ENCODE measurements at regions not wholly inside any gene's neighbourhood (a gene's known extent, or its start where the extent isn't known, plus 50 kb on each side); places are given as distances from the start of the nearest gene placed in this dataset.

GRCh38 chr13:40113643-40114304 is 458.3 kb downstream of the COG6 start:
- H3K79me2 ChIP-seq (ENCODE audit: control insufficient read depth, insufficient read depth, low read length), result no peaks in the 10 kb centered on the region
- H3K9me1 ChIP-seq (ENCODE audit: control insufficient read depth, extremely low read depth, insufficient read depth, low read length), result no peaks in the 10 kb centered on the region
- no peaks in the 10 kb centered on the region for H4K20me1 ChIP-seq (ENCODE audit: control insufficient read depth, extremely low read depth, insufficient read depth, low read length)
- no peak overlapping the region for H3K27ac ChIP-seq (ENCODE audit: control insufficient read depth, insufficient read depth, low read length)
- DNase-seq (ENCODE audit: low read depth, low spot score) (no peak), FAIRE-seq (no peak)
- no peak overlapping the region for H3K4me2 ChIP-seq (ENCODE audit: control insufficient read depth, extremely low read depth, insufficient read depth, low read depth, low read length)
- no peak for TF ChIP-seq CTCF (optimal IDR thresholded peaks at IDR 0.05 in 1 of 3, IDR thresholded peaks at IDR 0.05 in 1 of 3, conservative IDR thresholded peaks at IDR 0.05 in 1 of 3; ENCODE audit: extremely low read depth in 1 of 3, insufficient read depth in 2 of 3, low read length in 3 of 3)
- TF ChIP-seq EZH2 (IDR thresholded peaks at IDR 0.05; ENCODE audit: low read length), result no peak
- H3K9ac ChIP-seq (ENCODE audit: control insufficient read depth, extremely low read depth, insufficient read depth, low read length), result no peak overlapping the region
- no peak overlapping the region for H3K4me3 ChIP-seq (ENCODE audit: control insufficient read depth in 2 of 3, extremely low read depth in 1 of 3, insufficient read depth in 2 of 3, low read depth in 1 of 3, low read length in 3 of 3)
- peaks cover 30% of the 10 kb centered on the region for H3K4me1 ChIP-seq (ENCODE audit: control insufficient read depth, extremely low read depth, insufficient read depth, low read length)
- H2AFZ ChIP-seq (ENCODE audit: control insufficient read depth, low read length), result no peak overlapping the region
- no peaks in the 10 kb centered on the region for H3K36me3 ChIP-seq (ENCODE audit: control insufficient read depth in 2 of 2, extremely low read depth in 1 of 2, insufficient read depth in 2 of 2, low read length in 2 of 2)
- H3K9me3 ChIP-seq (ENCODE audit: control insufficient read depth, low read depth, low read length), result no peaks in the 10 kb centered on the region
- no peaks in the 10 kb centered on the region for H3K27me3 ChIP-seq (ENCODE audit: control insufficient read depth, extremely low read depth, insufficient read depth, low read length)
- dilution Hi-C loops (cut with MboI; ENCODE audit: extremely low pct_ligation_motif_present, low sequenced_read_pairs), result no loop called here

- Histone ChIP-seq H4K20me1 (ENCODE audit: control insufficient read depth, extremely low read depth, insufficient read depth, low read length) (no peaks in the 10 kb centered on the region), H3K27me3 (ENCODE audit: control insufficient read depth, extremely low read depth, insufficient read depth, low read length) (no peaks in the 10 kb centered on the region), H3K9me1 (ENCODE audit: control insufficient read depth, extremely low read depth, insufficient read depth, low read length) (no peaks in the 10 kb centered on the region), H3K4me3 (ENCODE audit: control insufficient read depth in 2 of 3, extremely low read depth in 1 of 3, insufficient read depth in 2 of 3, low read depth in 1 of 3, low read length in 3 of 3) (no peak overlapping the region), H3K9ac (ENCODE audit: control insufficient read depth, extremely low read depth, insufficient read depth, low read length) (no peak overlapping the region), H3K9me3 (ENCODE audit: control insufficient read depth, low read depth, low read length) (no peaks in the 10 kb centered on the region), H3K79me2 (ENCODE audit: control insufficient read depth, insufficient read depth, low read length) (no peaks in the 10 kb centered on the region), H2AFZ (ENCODE audit: control insufficient read depth, low read length) (no peak overlapping the region), H3K4me2 (ENCODE audit: control insufficient read depth, extremely low read depth, insufficient read depth, low read depth, low read length) (no peak overlapping the region), H3K4me1 (ENCODE audit: control insufficient read depth, extremely low read depth, insufficient read depth, low read length) (peaks cover 25% of the 10 kb centered on the region), H3K36me3 (ENCODE audit: control insufficient read depth in 2 of 2, extremely low read depth in 1 of 2, insufficient read depth in 2 of 2, low read length in 2 of 2) (no peaks in the 10 kb centered on the region), H3K27ac (ENCODE audit: control insufficient read depth, insufficient read depth, low read length) (no peak overlapping the region)
- dilution Hi-C loops (cut with MboI; ENCODE audit: extremely low pct_ligation_motif_present, low sequenced_read_pairs), result no loop called here
- TF ChIP-seq CTCF (optimal IDR thresholded peaks at IDR 0.05 in 1 of 3, IDR thresholded peaks at IDR 0.05 in 1 of 3, conservative IDR thresholded peaks at IDR 0.05 in 1 of 3; ENCODE audit: extremely low read depth in 1 of 3, insufficient read depth in 2 of 3, low read length in 3 of 3) (no peak), EZH2 (IDR thresholded peaks at IDR 0.05; ENCODE audit: low read length) (no peak)
- FAIRE-seq (no peak), DNase-seq (ENCODE audit: low read depth, low spot score) (no peak)
Measured at GRCh38 chr13:40114305-40114896, 458.9 kb downstream of the COG6 start.

Measured in keratinocyte (primary cell).